GM18858 (cell line): ENCODE measurements at regions not wholly inside any gene's neighbourhood (a gene's known extent, or its start where the extent isn't known, plus 50 kb on each side); places are given as distances from the start of the nearest gene placed in this dataset.
"Not testable (repeated sequence)": the region's sequence is repeated elsewhere in the genome, so short reads cannot be mapped to it uniquely, and the experiment has no call there.

Source experiments
- ATAC-seq: cut with Tn5 transposase; IDR thresholded peaks from one replicate; pipeline ENCODE4 v1.9.1; 2021; ENCODE audit not compliant: unreplicated experiment

DNA sequence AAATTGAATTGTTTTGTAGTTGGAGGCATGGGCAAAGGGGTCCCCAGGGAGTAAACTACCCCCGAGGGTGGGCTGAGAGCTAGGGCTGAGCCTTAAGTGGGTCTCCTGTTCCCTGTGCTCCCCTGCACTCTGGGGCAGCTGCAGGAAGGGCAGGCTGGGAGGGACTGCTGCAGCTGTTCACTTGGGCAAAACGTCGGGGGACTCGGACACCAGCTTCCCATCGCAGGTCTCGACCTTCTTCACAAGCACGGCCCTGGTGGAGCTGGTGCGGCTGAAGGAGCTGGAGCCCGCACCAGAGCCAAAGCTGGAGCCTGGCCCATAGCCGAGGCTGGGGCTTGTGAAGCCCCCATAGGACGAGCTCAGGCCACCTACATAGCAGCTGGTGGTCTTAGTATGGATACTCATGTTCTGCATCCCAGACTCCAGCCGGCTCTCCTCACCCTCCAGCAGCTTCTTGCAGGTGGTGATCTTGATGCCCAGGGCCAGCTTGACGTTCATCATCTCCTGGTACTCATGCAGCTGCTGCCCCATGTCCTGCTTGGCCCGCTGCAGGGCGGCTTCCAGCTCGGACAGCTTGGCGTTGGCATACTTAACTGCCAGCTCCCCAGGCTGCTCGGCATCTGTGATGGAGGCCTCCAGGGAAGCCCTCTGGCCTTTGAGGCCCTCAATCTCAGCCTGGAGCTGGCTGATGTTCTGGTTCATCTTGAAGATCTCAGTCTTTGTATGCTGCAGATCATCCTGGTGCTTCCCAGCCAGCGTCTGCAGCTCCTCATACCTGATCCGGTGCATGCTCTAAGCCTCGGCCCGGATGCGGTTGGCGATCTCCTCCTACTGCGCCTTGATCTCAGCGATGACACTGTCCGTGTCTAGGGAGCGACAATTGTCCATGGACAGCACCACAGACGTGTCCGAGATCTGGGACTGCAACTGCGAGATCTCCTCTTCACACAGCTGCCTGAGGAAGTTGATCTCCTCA is 423.5 kb upstream of the ARPP21 start:
- no peak for ATAC-seq

DNA sequence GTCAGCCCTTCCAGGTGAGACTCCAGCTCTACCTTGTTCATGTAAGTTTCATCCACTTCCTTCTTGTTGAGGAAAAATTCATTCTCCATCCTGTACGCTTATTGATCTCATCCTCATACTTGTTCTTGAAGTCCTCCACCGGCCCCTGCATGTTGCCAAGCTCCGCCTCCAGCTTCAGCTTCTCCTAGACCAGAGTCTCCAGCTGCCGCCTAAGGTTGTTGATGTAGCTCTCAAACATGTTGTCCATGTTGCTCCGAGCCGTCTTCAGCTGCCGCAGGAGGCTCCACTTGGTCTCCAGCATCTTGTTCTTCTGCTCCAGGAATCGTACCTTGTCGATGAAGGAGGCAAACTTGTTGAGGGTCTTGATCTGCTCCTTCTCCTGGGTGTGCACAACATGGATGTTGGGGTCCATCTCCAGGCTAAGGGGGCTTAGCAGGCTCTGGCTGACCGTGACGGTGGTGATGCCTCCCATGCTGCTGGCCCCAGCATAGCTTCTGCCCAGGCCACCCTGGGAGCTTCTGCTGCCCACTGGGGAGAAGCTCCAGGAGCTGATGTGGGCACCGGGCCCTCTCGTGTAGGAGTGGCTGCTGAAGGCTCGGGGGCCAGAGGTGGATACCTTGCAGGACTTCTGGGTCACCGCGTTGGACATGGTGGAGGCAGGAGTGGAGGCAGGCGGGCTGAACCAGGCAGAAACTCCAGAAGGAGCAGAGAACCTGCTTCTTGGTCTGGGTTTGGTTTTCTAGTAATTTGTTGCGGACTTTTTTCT is 422.6 kb upstream of the ARPP21 start:
- no peak for ATAC-seq

DNA sequence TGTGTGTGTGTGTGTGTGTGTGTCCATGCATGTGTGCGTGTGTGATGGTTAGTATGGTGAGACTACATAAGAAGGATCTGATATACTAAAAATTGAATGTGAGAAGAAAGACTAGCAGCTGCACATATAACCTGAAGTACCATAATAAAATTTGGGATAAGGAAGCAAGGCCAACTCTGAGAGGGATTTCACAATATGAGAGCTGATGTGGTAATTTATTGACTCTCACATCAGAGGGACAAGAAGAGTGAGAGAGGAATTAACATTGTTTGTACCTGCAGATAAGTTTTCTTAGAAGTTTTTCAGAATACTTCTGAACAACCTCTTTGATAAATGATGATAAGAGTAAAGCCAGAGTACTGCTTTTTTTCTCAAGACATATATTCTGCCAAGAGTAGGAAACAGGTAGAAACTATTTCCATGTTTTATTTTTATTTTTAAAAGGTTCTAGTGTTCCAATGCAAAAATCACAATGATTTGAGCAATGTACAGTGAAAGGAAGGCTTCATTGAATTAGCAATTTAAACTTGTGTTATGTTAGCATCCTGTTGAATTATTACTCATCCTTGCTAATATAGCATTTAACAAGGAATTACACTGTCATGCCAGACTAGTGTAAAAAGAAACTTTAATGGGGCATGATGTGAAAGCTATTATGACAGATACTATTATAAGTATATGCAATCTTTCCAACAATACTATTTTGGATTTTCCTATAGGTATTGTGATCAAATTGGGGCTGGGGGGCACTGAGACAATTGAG is 415.5 kb upstream of the ARPP21 start:
- ATAC-seq: no peak

DNA sequence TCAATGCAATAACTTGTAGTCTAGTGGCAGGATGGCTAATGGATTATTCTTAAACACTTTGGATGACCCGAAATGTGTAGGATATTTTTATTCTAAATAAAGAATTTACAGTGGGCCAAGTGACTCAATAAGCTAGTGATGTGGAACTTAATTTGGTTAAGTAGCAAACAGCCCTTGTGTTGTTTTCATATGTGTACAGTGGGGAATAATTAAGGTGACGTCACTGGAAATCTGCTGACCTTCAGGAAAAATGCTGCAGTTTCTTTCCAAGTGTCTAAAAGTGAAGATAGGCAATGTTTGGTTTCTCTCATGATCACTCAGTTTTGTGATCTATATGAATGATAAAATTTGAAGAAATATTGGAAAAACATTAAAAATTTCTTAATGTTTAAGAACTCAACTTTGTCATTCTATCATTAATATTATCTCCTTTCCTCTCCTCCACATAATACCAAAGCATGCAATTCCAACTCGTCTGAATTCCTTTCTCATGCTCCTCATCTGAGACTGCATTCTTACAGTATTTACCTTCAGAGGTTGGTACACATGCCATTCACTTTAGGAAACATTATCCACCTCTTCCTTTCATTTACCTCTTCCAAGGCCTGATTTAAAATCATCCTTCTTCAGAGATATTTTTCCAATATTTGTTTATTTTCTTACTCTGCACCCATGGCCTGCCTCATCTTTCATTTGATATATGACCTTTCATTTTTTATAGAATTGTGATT is 414.6 kb upstream of the ARPP21 start:
- no peak for ATAC-seq

DNA sequence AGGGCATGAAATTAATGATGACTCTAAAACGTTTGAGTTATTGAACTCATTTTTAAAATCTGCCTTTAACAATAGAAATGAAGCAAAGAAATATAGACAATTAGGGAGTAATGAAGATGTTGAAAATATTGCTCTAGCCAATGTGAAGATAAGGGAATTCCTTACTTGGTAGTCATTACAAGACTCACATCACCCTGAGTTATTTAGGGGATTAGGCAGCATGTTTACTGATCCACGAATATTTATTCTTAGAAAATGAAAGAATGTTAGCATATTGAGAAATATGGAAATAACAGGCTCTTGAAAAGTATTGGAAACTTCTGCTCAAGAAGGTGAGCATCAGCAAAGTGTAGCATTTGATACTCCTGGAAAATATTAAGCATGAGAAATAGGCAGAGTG is 398.1 kb upstream of the ARPP21 start:
- no peak for ATAC-seq

DNA sequence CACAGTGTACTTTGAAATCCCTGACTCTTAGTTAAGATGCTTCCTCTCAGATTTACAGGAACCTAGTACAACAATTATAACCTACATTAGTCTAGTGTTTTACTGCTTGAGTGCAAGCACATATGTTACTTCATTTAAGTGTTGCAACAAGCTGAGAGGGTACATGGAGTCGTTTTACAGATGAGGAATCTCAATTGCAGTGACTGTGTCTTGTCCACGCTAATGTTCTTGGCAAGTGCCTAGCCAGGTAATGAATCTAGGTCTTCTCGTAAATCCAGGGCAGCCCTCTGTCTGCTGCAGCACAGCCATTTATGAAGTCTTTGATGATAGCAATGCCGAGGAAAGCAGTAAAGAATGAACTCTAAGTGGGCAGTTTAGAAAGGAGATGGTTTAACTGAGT is 384.4 kb upstream of the ARPP21 start:
- no peak for ATAC-seq

DNA sequence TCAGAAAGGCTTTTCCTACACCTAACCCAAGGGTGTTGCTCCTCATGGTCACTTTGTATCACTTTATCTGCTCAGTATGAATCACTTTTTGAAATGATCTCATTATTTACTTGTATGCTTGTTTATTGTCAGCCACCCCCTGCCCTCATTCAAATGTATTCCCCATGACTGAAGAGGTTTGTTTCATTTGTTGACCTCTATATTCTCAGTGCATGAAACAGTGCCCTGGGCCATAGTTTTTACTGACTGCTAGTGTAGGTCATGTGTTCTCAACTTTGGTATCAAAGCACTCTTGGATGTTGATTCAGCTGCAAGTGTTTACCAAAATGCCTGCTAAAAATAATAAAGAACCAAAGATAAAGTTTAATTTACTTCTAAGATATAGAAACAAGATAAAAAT is 381.7 kb upstream of the ARPP21 start:
- no peak for ATAC-seq

DNA sequence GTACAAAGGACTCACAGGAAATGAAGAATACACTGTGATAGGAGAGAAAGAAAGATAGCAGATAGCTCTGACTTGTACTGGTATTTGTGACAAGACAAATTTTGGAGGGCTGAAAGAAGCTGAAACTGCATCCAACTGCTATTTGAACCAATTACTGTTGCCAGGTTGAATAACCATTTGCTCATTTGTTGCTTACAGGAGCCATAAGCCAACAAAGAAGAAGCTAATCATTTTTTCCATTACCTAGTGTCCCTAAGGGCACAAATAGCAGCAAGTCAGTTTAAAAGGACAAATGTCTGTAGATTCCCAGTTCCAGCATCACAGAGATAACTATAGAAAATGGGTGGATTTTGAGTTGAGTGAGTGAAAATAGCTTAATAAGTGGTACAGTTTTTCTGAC is 376.9 kb upstream of the ARPP21 start:
- ATAC-seq: no peak

DNA sequence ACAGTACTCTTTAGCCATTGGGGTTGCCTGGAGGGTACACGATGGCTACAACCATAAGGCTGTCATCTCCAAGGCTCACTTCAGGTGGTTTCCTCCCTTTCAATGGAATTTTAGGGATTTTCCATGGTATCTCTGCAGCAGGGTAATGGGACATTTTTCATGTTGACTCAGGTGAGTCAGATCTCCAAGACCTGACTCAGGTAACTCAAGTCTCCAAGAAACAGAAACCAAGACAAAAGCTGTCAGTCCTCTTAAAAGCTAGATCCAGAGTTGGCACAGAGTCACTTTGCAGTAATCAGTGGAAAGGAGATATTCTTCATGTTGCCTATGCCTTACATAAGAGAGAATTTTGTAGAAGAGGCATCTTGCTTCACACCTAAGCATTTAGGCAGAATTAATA is 375.8 kb upstream of the ARPP21 start:
- ATAC-seq: no peak

DNA sequence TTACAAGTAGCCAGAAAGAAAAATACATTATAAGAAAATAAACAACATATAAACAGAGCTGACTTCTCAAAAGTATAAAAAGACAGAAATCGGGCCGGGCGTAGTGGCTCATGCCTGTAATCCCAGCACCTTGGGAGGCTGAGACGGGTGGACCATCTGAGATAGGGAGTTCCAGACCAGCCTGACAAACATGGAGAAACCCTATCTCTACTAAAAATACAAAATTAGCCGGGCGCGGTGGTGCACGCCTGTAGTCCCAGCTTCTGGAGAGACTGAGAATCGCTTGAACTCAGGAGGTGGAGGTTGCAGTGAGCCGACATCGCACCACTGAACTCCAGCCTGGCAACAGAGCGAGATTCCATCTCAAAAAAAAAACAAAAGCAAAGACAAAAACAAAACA is 373.3 kb upstream of the ARPP21 start:
- ATAC-seq: not testable (repeated sequence)

DNA sequence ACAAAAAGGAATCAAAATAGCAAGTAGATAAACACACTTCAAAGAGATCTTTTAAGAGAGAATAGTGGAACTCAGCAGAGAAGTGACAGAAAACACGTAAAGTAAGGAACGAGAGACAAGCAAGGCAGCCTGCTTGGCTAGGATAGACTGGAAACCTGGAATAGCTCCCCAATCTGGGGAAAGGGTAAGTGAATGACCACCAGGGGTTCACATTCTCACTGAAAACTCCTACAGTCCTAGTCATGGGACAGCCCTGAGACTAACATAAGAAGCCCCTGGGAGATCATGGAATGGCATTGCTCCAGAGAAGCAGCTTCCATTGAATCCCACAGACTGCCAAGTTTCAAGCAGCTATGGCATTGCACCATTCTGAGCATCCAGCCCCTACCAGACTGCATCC is 363.6 kb upstream of the ARPP21 start:
- ATAC-seq: no peak

DNA sequence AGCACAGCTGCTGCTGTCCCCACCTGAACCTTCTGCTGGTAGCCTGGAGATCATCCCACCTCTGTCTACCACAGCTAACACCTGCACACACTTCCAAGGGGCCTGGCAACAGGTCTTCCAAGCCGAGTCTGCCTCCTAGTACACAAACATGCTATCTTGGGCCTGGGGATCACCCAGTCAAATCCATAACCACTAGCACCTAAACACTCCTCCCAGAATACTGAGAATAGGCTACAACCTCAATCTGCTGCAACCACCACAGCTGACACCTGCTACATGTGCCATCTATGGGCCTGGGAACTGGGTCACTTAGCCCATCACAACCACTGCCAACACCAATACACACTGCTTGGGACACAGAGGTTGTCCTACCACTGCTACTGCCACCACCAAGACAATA is 362.8 kb upstream of the ARPP21 start:
- ATAC-seq: no peak

DNA sequence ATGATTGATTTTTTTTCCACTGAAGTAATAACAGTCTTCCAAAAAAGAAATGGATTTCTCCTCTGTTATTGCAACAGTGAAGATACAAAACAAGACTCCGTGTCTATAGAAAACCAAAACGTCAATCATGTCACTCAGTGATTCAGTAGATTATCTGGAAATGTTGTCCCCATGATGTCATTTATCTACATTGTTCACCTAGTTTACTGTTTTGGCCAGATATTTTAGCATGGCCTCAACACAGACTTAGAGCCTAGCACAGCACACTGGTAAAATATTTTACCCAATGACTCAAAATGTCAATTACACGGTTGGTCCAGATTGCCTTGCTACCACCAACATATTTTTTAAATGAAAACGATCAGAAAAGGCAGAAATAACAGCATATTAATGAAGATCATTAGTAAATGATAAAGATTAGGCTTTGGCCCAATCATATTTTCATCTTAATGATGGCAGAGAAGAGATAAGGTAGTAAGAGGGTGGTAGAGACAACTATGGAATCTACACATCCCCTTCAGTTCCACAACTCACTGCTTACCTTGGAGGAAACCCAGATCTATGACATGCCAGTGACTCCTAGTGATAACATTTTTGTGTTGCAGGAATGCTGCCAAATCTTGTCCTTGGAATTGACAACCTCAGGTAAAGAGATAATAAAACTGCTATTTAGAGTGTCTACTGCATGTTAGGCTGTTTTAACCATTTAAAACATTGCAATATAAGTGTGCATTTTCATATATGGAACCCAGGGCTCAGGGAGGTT is 347.7 kb upstream of the ARPP21 start:
- no peak for ATAC-seq

DNA sequence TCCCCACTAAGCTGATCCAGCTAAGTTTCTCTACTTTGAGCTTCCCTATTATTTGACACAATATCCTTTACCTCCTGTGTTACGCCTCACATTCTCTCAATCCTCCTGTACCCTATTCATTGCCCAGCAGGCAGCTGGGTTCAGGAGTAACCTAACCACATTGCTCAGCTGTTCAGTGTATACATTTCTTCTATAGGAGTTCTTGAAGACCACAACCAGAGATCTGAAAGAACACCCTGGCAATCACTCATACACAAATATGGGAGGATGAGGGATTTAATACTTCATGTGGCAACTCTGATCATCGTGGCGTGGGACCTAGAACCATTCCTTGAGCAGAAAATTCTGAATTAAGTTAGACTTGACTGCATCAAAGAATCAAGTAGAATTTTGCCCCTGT is 346.8 kb upstream of the ARPP21 start:
- ATAC-seq: no peak

DNA sequence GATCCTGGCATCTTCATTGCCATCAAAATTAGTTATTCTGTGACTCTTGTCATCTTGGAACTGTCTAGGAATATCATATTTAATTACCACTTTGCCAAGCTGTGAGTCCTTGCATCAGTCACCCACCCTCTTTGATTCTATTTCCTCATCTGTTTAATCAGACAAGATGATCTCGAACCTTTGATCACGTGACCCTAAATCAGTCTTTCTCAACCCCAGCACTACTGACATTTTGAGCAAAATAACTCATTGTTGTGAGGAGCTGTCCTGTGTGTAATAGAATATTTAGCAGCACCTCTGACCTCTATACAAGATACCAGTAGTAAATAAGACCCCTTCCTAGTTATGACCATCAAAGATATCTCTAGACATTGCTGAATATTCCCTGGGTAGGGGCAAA is 343.4 kb upstream of the ARPP21 start:
- no peak for ATAC-seq

DNA sequence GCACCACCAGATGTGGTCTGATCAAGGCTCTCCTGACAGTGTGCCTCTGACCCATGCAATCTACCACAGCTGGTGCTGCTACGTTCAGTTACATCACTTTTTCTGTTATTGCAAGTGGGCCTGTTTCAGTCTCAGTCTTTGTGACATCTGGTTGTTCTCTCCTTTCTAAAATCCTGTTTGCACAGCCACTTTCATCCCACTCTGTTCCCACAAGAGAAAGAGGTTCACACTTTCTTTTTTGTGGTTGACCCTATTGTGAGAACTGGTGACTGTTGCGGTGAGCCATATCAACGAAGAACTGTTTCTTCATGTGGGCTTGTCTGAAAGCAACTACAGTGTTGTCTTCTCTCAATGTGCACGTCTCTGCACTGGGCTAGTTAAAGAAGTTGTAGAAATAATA is 342.8 kb upstream of the ARPP21 start:
- no peak for ATAC-seq

DNA sequence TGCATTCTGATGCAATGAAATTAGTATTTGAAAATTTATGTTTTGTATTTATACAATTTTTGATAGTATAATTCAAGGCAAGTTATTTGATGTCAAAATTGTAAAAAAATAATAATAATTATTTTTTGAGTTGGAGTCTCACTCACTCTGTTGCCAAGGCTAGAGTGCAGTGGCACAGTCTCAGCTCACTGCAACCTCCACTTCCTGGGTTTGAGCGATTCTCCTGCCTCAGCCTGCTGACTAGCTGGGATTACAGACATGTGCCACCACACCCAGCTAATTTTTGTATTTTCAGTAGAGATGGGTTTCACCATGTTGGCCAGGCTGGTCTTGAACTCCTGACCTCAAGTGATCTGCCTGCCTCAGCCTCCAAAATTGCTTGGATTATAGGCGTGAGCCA is 342.4 kb upstream of the ARPP21 start:
- ATAC-seq: not testable (repeated sequence)

DNA sequence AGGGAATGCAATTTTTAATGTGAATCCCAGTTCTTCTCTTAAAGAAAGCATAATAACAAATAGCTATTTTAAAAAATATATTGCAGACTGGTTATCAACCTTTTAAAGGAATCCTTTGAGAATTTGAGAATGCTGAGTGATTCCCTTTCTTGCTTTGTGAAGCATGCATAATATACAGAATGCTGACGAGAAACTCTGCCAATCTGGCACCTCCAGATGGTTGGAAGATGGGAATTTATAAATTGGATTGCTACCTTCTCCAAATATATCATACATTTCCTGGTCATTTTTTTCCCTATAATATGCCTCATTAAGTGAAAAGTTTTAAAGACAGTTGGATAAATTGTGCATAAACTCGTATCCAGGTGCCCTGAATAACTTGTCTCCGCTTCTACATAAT is 333.9 kb upstream of the ARPP21 start:
- no peak for ATAC-seq

DNA sequence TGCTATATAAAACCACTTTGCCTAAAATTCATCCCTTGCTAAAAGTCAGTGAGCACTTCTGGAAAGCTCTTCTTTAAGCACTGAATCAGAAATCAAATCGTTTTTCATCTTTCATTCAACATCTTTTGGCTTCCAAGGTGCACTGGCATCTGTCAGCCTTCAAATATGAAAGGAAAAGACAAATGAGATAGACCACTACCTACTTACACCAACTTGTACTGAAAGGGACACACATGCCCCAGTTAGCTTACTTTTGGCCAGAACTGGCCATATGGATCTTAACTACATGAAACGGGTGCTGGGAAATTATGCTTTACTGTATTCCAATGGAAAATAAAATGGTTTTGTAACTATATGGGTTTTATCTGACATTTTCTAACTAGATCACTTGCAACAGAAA is 332.0 kb upstream of the ARPP21 start:
- no peak for ATAC-seq

DNA sequence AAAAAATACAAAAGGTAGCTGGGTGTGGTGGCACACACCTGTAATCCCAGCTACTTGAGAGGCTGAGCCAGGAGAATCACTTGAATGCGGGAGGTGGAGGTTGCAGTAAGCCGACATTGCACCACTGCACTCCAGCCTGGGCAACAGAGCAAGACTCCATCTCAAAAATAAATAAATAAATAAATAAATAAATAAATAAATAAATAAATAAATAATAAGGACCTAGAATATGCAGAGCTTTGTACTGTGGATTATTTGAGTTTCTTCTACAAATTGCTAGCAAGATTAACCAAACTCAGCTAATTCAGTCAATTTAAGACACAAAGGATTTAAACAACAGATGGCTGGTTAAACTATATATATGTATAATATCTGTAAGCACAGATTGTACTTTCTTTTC is 322.5 kb upstream of the ARPP21 start:
- not testable (repeated sequence) for ATAC-seq
